ENCODE measurements at regions not wholly inside any gene's neighbourhood (a gene's known extent, or its start where the extent isn't known, plus 50 kb on each side); places are given as distances from the start of the nearest gene placed in this dataset.

GRCh38 chr1:199149591-199149990 is 510.8 kb downstream of the PTPRC start:
- no peaks in the 10 kb centered on the region for H3K4me1 ChIP-seq (ENCODE audit: control insufficient read depth, insufficient read depth, low read length)
- H3K36me3 ChIP-seq (ENCODE audit: control insufficient read depth, insufficient read depth, low read length), result no peaks in the 10 kb centered on the region
- no peak overlapping the region for H3K4me3 ChIP-seq (ENCODE audit: low read length)
- H3K27me3 ChIP-seq (ENCODE audit: control insufficient read depth, insufficient read depth, low read length), result no peaks in the 10 kb centered on the region
- no peak for DNase-seq (ENCODE audit: low read depth, low spot score)
- WGBS (ENCODE audit: insufficient coverage, insufficient read length), result no CpG with 5 or more reads among the region's 2 CpGs
- H3K9me3 ChIP-seq (ENCODE audit: control insufficient read depth, insufficient read depth, low read length), result no peaks in the 10 kb centered on the region
- no peak overlapping the region for H3K27ac ChIP-seq (ENCODE audit: low read length)

- Histone ChIP-seq H3K4me3 (ENCODE audit: low read length) (no peak overlapping the region), H3K36me3 (ENCODE audit: control insufficient read depth, insufficient read depth, low read length) (no peaks in the 10 kb centered on the region), H3K27me3 (ENCODE audit: control insufficient read depth, insufficient read depth, low read length) (no peaks in the 10 kb centered on the region), H3K27ac (ENCODE audit: low read length) (no peak overlapping the region), H3K4me1 (ENCODE audit: control insufficient read depth, insufficient read depth, low read length) (no peaks in the 10 kb centered on the region), H3K9me3 (ENCODE audit: control insufficient read depth, insufficient read depth, low read length) (no peaks in the 10 kb centered on the region)
- DNase-seq (ENCODE audit: low read depth, low spot score), result no peak
- WGBS (ENCODE audit: insufficient coverage, insufficient read length), result no CpG with 5 or more reads among the region's 1 CpG
These were observed 511.9 kb downstream of the PTPRC start for GRCh38 chr1:199150756-199151155.

- DNase-seq (ENCODE audit: low read depth, low spot score), result no peak
- Histone ChIP-seq H3K4me1 (ENCODE audit: control insufficient read depth, insufficient read depth, low read length) (no peaks in the 10 kb centered on the region), H3K27ac (ENCODE audit: low read length) (no peak overlapping the region), H3K4me3 (ENCODE audit: low read length) (no peak overlapping the region), H3K36me3 (ENCODE audit: control insufficient read depth, insufficient read depth, low read length) (no peaks in the 10 kb centered on the region), H3K9me3 (ENCODE audit: control insufficient read depth, insufficient read depth, low read length) (no peaks in the 10 kb centered on the region), H3K27me3 (ENCODE audit: control insufficient read depth, insufficient read depth, low read length) (no peaks in the 10 kb centered on the region)
- WGBS (ENCODE audit: insufficient coverage, insufficient read length), result no CpG with 5 or more reads among the region's 6 CpGs
These were observed 513.0 kb downstream of the PTPRC start for GRCh38 chr1:199151634-199152425.

- H3K4me3 ChIP-seq (ENCODE audit: low read length), result no peak overlapping the region
These were observed 513.8 kb downstream of the PTPRC start for GRCh38 chr1:199152676-199153075.

GRCh38 chr1:199155166-199156019 is 516.6 kb downstream of the PTPRC start:
- no peak for DNase-seq (ENCODE audit: low read depth, low spot score)
- Histone ChIP-seq H3K27me3 (ENCODE audit: control insufficient read depth, insufficient read depth, low read length) (no peaks in the 10 kb centered on the region), H3K4me1 (ENCODE audit: control insufficient read depth, insufficient read depth, low read length) (no peaks in the 10 kb centered on the region), H3K9me3 (ENCODE audit: control insufficient read depth, insufficient read depth, low read length) (no peaks in the 10 kb centered on the region), H3K36me3 (ENCODE audit: control insufficient read depth, insufficient read depth, low read length) (no peaks in the 10 kb centered on the region), H3K27ac (ENCODE audit: low read length) (no peak overlapping the region), H3K4me3 (ENCODE audit: low read length) (no peak overlapping the region)
- WGBS (ENCODE audit: insufficient coverage, insufficient read length), result no CpG with 5 or more reads among the region's 3 CpGs

More at GRCh38 chr1:199152676-199153075, 513.8 kb downstream of the PTPRC start:
- H3K27me3 ChIP-seq (ENCODE audit: control insufficient read depth, insufficient read depth, low read length), result no peaks in the 10 kb centered on the region
- H3K4me1 ChIP-seq (ENCODE audit: control insufficient read depth, insufficient read depth, low read length), result no peaks in the 10 kb centered on the region
- whole genome bisulfite sequencing (ENCODE audit: insufficient coverage, insufficient read length), result no CpG with 5 or more reads among the region's 4 CpGs
- no peaks in the 10 kb centered on the region for H3K36me3 ChIP-seq (ENCODE audit: control insufficient read depth, insufficient read depth, low read length)
- no peak for DNase-seq (ENCODE audit: low read depth, low spot score)
- no peaks in the 10 kb centered on the region for H3K9me3 ChIP-seq (ENCODE audit: control insufficient read depth, insufficient read depth, low read length)
- no peak overlapping the region for H3K27ac ChIP-seq (ENCODE audit: low read length)

- H3K4me3 ChIP-seq (ENCODE audit: low read length), result no peak overlapping the region
- H3K4me1 ChIP-seq (ENCODE audit: control insufficient read depth, insufficient read depth, low read length), result peaks cover 2% of the 10 kb centered on the region; the same call in 1 of the 2 replicates
- H3K27me3 ChIP-seq (ENCODE audit: control insufficient read depth, insufficient read depth, low read length), result no peaks in the 10 kb centered on the region
- H3K27ac ChIP-seq (ENCODE audit: low read length), result no peak overlapping the region
- DNase-seq (ENCODE audit: low read depth, low spot score), result no peak
- H3K36me3 ChIP-seq (ENCODE audit: control insufficient read depth, insufficient read depth, low read length), result no peaks in the 10 kb centered on the region
- H3K9me3 ChIP-seq (ENCODE audit: control insufficient read depth, insufficient read depth, low read length), result no peaks in the 10 kb centered on the region
These were observed 518.7 kb downstream of the PTPRC start for GRCh38 chr1:199157494-199157893.

- no peak for DNase-seq (ENCODE audit: low read depth, low spot score)
- Histone ChIP-seq H3K27me3 (ENCODE audit: control insufficient read depth, insufficient read depth, low read length) (no peaks in the 10 kb centered on the region), H3K4me1 (ENCODE audit: control insufficient read depth, insufficient read depth, low read length) (peaks cover 2% of the 10 kb centered on the region; the same call in 1 of the 2 replicates), H3K4me3 (ENCODE audit: low read length) (no peak overlapping the region), H3K36me3 (ENCODE audit: control insufficient read depth, insufficient read depth, low read length) (no peaks in the 10 kb centered on the region), H3K9me3 (ENCODE audit: control insufficient read depth, insufficient read depth, low read length) (no peaks in the 10 kb centered on the region), H3K27ac (ENCODE audit: low read length) (no peak overlapping the region)
- no CpG with 5 or more reads among the region's 1 CpG for WGBS (ENCODE audit: insufficient coverage, insufficient read length)
These were observed 521.9 kb downstream of the PTPRC start for GRCh38 chr1:199160521-199161318.

- H3K4me3 ChIP-seq (ENCODE audit: low read length), result no peak overlapping the region
- no peaks in the 10 kb centered on the region for H3K27me3 ChIP-seq (ENCODE audit: control insufficient read depth, insufficient read depth, low read length)
- peaks cover 2% of the 10 kb centered on the region; the same call in 1 of the 2 replicates for H3K4me1 ChIP-seq (ENCODE audit: control insufficient read depth, insufficient read depth, low read length)
- H3K36me3 ChIP-seq (ENCODE audit: control insufficient read depth, insufficient read depth, low read length), result no peaks in the 10 kb centered on the region
- no peak for DNase-seq (ENCODE audit: low read depth, low spot score)
- H3K9me3 ChIP-seq (ENCODE audit: control insufficient read depth, insufficient read depth, low read length), result no peaks in the 10 kb centered on the region
- H3K27ac ChIP-seq (ENCODE audit: low read length), result no peak overlapping the region
These were observed 522.5 kb downstream of the PTPRC start for GRCh38 chr1:199161319-199161680.

GRCh38 chr1:199161766-199162303 is 523.0 kb downstream of the PTPRC start:
- no CpG with 5 or more reads among the region's 3 CpGs for WGBS (ENCODE audit: insufficient coverage, insufficient read length)
- Histone ChIP-seq H3K27ac (ENCODE audit: low read length) (no peak overlapping the region), H3K9me3 (ENCODE audit: control insufficient read depth, insufficient read depth, low read length) (no peaks in the 10 kb centered on the region), H3K4me1 (ENCODE audit: control insufficient read depth, insufficient read depth, low read length) (peaks cover 2% of the 10 kb centered on the region; the same call in 1 of the 2 replicates), H3K36me3 (ENCODE audit: control insufficient read depth, insufficient read depth, low read length) (no peaks in the 10 kb centered on the region), H3K4me3 (ENCODE audit: low read length) (no peak overlapping the region), H3K27me3 (ENCODE audit: control insufficient read depth, insufficient read depth, low read length) (no peaks in the 10 kb centered on the region)
- DNase-seq (ENCODE audit: low read depth, low spot score), result no peak

- Histone ChIP-seq H3K27ac (ENCODE audit: low read length) (no peak overlapping the region), H3K9me3 (ENCODE audit: control insufficient read depth, insufficient read depth, low read length) (no peaks in the 10 kb centered on the region), H3K36me3 (ENCODE audit: control insufficient read depth, insufficient read depth, low read length) (no peaks in the 10 kb centered on the region), H3K27me3 (ENCODE audit: control insufficient read depth, insufficient read depth, low read length) (no peaks in the 10 kb centered on the region), H3K4me3 (ENCODE audit: low read length) (no peak overlapping the region), H3K4me1 (ENCODE audit: control insufficient read depth, insufficient read depth, low read length) (peaks cover 2% of the 10 kb centered on the region; the same call in 1 of the 2 replicates)
- DNase-seq (ENCODE audit: low read depth, low spot score), result no peak
- WGBS (ENCODE audit: insufficient coverage, insufficient read length), result no CpG with 5 or more reads among the region's 4 CpGs
These were observed 524.4 kb downstream of the PTPRC start for GRCh38 chr1:199163267-199163666.
